ENCODE measurements at regions not wholly inside any gene's neighbourhood (a gene's known extent, or its start where the extent isn't known, plus 50 kb on each side); places are given as distances from the start of the nearest gene placed in this dataset.
"Not testable (repeated sequence)": the region's sequence is repeated elsewhere in the genome, so short reads cannot be mapped to it uniquely, and the experiment has no call there.

DNA sequence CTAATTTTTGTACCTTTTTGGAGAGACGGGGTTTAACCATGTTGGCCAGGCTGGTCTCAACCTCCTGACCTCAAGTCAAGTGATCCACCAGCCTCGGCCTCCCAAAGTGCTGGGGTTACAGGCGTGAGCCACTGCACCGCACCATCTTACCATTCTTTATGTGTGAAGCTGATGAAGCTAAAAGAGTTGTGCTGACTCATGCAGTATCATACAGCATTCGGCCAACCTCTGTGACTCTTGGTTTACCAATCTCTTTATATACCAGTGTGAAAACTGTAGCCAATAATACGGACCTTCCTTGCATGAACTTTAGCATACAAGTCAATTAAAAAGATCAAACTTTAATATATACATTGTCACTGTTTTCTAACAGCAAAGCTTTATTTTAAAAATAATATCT is 878.2 kb upstream of the MBL2 start:
- ATAC-seq (ENCODE audit: poor library complexity) (no peak), DNase-seq (no peak)
- no peaks in the 10 kb centered on the region for H3K27me3 ChIP-seq (ENCODE audit: control insufficient read depth in 1 of 2, insufficient read depth in 2 of 2, low read length in 2 of 2)
- peaks cover 0 to 4% of the 10 kb centered on the region in 2 experiments for H3K9me3 ChIP-seq (ENCODE audit: control insufficient read depth in 1 of 2, insufficient read depth in 1 of 2, low read length in 2 of 2)
- Mint-ChIP-seq H3K36me3 (ENCODE audit: low read depth) (no peaks in the 10 kb centered on the region), H3K4me1 (ENCODE audit: low read depth) (no peaks in the 10 kb centered on the region), H3K9me3 (no peaks in the 10 kb centered on the region), H3K27ac (no peak overlapping the region), H3K27me3 (no peaks in the 10 kb centered on the region), H3K4me3 (no peak overlapping the region)
- H3K4me3 ChIP-seq (ENCODE audit: low read length): no peak overlapping the region
- ChIA-PET POLR2A (no interaction called here), CTCF (no interaction called here)
- no peaks in the 10 kb centered on the region for H3K4me1 ChIP-seq (ENCODE audit: insufficient read depth, low read length)
- intact Hi-C loops (cut with DNase I, micrococcal nuclease): no loop called here
- TF ChIP-seq, protein P1, sequence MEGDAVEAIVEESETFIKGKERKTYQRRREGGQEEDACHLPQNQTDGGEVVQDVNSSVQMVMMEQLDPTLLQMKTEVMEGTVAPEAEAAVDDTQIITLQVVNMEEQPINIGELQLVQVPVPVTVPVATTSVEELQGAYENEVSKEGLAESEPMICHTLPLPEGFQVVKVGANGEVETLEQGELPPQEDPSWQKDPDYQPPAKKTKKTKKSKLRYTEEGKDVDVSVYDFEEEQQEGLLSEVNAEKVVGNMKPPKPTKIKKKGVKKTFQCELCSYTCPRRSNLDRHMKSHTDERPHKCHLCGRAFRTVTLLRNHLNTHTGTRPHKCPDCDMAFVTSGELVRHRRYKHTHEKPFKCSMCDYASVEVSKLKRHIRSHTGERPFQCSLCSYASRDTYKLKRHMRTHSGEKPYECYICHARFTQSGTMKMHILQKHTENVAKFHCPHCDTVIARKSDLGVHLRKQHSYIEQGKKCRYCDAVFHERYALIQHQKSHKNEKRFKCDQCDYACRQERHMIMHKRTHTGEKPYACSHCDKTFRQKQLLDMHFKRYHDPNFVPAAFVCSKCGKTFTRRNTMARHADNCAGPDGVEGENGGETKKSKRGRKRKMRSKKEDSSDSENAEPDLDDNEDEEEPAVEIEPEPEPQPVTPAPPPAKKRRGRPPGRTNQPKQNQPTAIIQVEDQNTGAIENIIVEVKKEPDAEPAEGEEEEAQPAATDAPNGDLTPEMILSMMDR (IDR thresholded peaks at IDR 0.05): no peak
- no peaks in the 10 kb centered on the region for H3K36me3 ChIP-seq (ENCODE audit: insufficient read depth, low read length)
- H3K27ac ChIP-seq (ENCODE audit: low read depth in 1 of 2, low read length in 2 of 2): no peak overlapping the region

DNA sequence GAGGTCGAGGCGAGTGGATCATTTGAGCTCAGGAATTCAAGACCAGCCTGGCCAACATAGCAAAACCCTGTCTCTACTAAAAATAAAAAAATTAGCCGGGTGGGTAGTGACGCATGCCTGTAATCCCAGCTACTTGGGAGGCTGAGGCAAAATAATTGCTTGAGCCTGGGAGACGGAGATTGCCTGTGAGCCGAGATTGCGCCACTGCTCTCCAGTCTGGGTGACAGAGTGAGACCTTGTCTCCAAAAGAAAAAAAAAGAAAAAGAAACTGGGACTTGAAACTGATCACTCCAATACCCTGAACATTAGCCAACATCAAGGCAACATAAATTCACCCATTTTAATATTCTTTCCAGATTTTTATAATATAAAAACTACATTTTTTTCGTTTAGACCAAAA is 874.6 kb upstream of the MBL2 start:
- H3K36me3 Mint-ChIP-seq (ENCODE audit: low read depth); H3K4me3 Mint-ChIP-seq; DNase-seq; H3K27me3 Mint-ChIP-seq; H3K27me3 ChIP-seq (ENCODE audit: control insufficient read depth in 1 of 2, insufficient read depth in 2 of 2, low read length in 2 of 2); H3K4me1 ChIP-seq (ENCODE audit: insufficient read depth, low read length); H3K4me1 Mint-ChIP-seq (ENCODE audit: low read depth); CTCF ChIA-PET; POLR2A ChIA-PET; H3K4me3 ChIP-seq (ENCODE audit: low read length); ATAC-seq (ENCODE audit: poor library complexity); H3K27ac Mint-ChIP-seq; intact Hi-C loops (cut with DNase I, micrococcal nuclease); H3K36me3 ChIP-seq (ENCODE audit: insufficient read depth, low read length); H3K27ac ChIP-seq (ENCODE audit: low read depth in 1 of 2, low read length in 2 of 2); H3K9me3 Mint-ChIP-seq: not testable (repeated sequence)
- H3K9me3 ChIP-seq (ENCODE audit: control insufficient read depth in 1 of 2, insufficient read depth in 1 of 2, low read length in 2 of 2): peaks cover 0 to 13% of the 10 kb centered on the region in 2 experiments

DNA sequence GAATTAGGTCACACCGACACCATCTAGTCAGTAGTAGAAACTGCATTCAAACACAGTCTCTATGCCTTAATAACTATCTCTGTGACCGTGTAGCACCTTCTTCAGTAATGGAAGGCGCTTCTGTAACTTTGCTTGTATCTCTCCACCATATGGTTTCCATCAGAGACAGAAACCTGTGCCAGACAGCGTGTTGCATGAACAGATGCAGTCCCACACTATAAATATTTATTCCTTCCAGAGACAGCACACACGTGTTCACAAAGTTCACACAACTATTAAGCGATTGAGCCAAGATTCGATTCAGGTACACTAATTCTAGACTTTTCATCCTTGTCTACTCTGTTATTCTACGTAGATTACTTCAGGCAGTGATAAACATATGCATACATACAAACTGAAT is 873.9 kb upstream of the MBL2 start:
- H3K4me3 ChIP-seq (ENCODE audit: low read length): no peak overlapping the region
- H3K4me1 ChIP-seq (ENCODE audit: insufficient read depth, low read length): no peaks in the 10 kb centered on the region
- H3K27ac ChIP-seq (ENCODE audit: low read depth in 1 of 2, low read length in 2 of 2): no peak overlapping the region
- Mint-ChIP-seq H3K9me3 (peaks cover 3% of the 10 kb centered on the region), H3K36me3 (ENCODE audit: low read depth) (no peaks in the 10 kb centered on the region), H3K27ac (no peak overlapping the region), H3K27me3 (no peaks in the 10 kb centered on the region), H3K4me3 (no peak overlapping the region), H3K4me1 (ENCODE audit: low read depth) (no peaks in the 10 kb centered on the region)
- intact Hi-C loops (cut with DNase I, micrococcal nuclease): no loop called here
- no peak for ATAC-seq (ENCODE audit: poor library complexity)
- no peaks in the 10 kb centered on the region for H3K27me3 ChIP-seq (ENCODE audit: control insufficient read depth in 1 of 2, insufficient read depth in 2 of 2, low read length in 2 of 2)
- no peak for DNase-seq
- ChIA-PET POLR2A (no interaction called here), CTCF (no interaction called here)
- TF ChIP-seq, protein P1 (IDR thresholded peaks at IDR 0.05): no peak
- H3K36me3 ChIP-seq (ENCODE audit: insufficient read depth, low read length): no peaks in the 10 kb centered on the region
- H3K9me3 ChIP-seq (ENCODE audit: control insufficient read depth in 1 of 2, insufficient read depth in 1 of 2, low read length in 2 of 2): peaks cover 0 to 13% of the 10 kb centered on the region in 2 experiments

DNA sequence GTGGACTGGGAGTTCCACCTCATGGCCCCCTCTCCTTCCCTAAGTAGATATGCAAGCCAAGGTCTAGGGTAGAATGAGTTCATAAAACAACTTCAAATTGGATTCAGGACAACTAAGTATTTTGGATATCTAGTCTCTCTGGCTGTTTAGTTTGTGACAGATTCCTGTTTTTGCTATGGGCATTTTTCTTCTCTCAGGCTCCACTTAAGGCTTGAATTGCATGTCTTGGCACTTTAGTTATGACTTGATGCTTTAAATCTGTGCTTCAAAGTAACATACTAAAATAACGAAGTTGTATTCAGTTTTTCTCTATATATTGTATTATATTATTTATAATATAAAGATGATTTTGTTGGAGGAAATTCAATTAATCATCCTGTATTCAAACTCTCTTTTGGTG is 873.4 kb upstream of the MBL2 start:
- Histone ChIP-seq H3K4me3 (ENCODE audit: low read length) (no peak overlapping the region), H3K4me1 (ENCODE audit: insufficient read depth, low read length) (no peaks in the 10 kb centered on the region), H3K9me3 (ENCODE audit: control insufficient read depth in 1 of 2, insufficient read depth in 1 of 2, low read length in 2 of 2) (peaks cover 0 to 13% of the 10 kb centered on the region in 2 experiments), H3K27me3 (ENCODE audit: control insufficient read depth in 1 of 2, insufficient read depth in 2 of 2, low read length in 2 of 2) (no peaks in the 10 kb centered on the region), H3K27ac (ENCODE audit: low read depth in 1 of 2, low read length in 2 of 2) (no peak overlapping the region), H3K36me3 (ENCODE audit: insufficient read depth, low read length) (no peaks in the 10 kb centered on the region)
- Mint-ChIP-seq H3K4me1 (ENCODE audit: low read depth) (no peaks in the 10 kb centered on the region), H3K36me3 (ENCODE audit: low read depth) (no peaks in the 10 kb centered on the region), H3K27me3 (no peaks in the 10 kb centered on the region), H3K27ac (no peak overlapping the region), H3K9me3 (peaks cover 4% of the 10 kb centered on the region), H3K4me3 (no peak overlapping the region)
- POLR2A ChIA-PET: no interaction called here
- ATAC-seq (ENCODE audit: poor library complexity) (no peak), DNase-seq (no peak)
- CTCF ChIA-PET: interaction anchor here (0.6 kb wide), 1 partner anchor 16 kb away, joined by 3 read pairs; no protein-coding TSS in a partner anchor
- intact Hi-C loops (cut with DNase I, micrococcal nuclease): no loop called here
- TF ChIP-seq, protein P1 (IDR thresholded peaks at IDR 0.05): no peak
